ENCODE measurements at regions not wholly inside any gene's neighbourhood (a gene's known extent, or its start where the extent isn't known, plus 50 kb on each side); places are given as distances from the start of the nearest gene placed in this dataset.
A peak's percentile ranks its signal among the peaks of the same experiment; 100 is the strongest.
"Not testable (repeated sequence)": the region's sequence is repeated elsewhere in the genome, so short reads cannot be mapped to it uniquely, and the experiment has no call there.

- Histone ChIP-seq H3K9me3 (no peaks in the 10 kb centered on the region), H3K4me3 (no peak overlapping the region), H3K27me3 (no peaks in the 10 kb centered on the region), H3K4me1 (no peaks in the 10 kb centered on the region), H3K27ac (no peak overlapping the region), H3K36me3 (no peaks in the 10 kb centered on the region)
- DNase-seq (peak in 1 of 6 donors; percentile 6), ATAC-seq (no peak), FAIRE-seq (no peak)
- WGBS, 2 donors, result 76 to 88% methylated on average over 13 of the region's 13 CpGs
- TF ChIP-seq, protein P1, sequence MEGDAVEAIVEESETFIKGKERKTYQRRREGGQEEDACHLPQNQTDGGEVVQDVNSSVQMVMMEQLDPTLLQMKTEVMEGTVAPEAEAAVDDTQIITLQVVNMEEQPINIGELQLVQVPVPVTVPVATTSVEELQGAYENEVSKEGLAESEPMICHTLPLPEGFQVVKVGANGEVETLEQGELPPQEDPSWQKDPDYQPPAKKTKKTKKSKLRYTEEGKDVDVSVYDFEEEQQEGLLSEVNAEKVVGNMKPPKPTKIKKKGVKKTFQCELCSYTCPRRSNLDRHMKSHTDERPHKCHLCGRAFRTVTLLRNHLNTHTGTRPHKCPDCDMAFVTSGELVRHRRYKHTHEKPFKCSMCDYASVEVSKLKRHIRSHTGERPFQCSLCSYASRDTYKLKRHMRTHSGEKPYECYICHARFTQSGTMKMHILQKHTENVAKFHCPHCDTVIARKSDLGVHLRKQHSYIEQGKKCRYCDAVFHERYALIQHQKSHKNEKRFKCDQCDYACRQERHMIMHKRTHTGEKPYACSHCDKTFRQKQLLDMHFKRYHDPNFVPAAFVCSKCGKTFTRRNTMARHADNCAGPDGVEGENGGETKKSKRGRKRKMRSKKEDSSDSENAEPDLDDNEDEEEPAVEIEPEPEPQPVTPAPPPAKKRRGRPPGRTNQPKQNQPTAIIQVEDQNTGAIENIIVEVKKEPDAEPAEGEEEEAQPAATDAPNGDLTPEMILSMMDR (IDR thresholded peaks at IDR 0.05), result no peak
- intact Hi-C loops (cut with DNase I), result no loop called here
Measured at GRCh38 chrX:1134976-1135375, 77.5 kb downstream of the CRLF2 start.

DNA sequence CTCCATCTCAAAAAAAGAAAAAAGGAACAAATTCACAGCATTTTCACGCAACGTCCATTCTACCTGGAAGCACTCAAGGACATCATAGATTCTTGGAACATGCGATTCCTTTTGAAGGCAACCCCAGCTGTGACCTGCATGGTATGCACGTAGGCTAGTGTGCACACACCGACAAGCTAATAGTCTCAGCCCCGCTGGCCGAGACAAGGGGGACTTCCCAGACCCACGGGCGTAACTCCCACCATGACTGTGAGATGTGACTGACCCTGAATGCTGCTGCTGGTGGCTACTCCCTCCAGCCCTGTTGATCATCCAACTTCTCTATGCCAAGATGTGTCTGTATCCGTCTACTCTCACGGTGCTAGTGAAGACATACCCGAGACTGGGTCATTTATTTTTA is 78.3 kb downstream of the CRLF2 start:
- Histone ChIP-seq H3K4me3 (no peak overlapping the region), H3K27me3 (no peaks in the 10 kb centered on the region), H3K4me1 (no peaks in the 10 kb centered on the region), H3K9me3 (no peaks in the 10 kb centered on the region), H3K36me3 (no peaks in the 10 kb centered on the region), H3K27ac (no peak overlapping the region)
- 68 to 72% methylated on average over 12 of the region's 12 CpGs for WGBS, 2 donors
- ATAC-seq, result no peak
- intact Hi-C loops (cut with DNase I), result no loop called here
- peak in 1 of 6 donors; percentile 38 for DNase-seq
- TF ChIP-seq, protein P1 (IDR thresholded peaks at IDR 0.05), result no peak
- no peak for FAIRE-seq

GRCh38 chrX:1126738-1127137 is 85.7 kb downstream of the CRLF2 start:
- 16 to 21% methylated on average over 3 of the region's 3 CpGs for WGBS, 2 donors
- no peak for FAIRE-seq
- intact Hi-C loops (cut with DNase I), result no loop called here

GRCh38 chrX:1124531-1124930 is 87.9 kb downstream of the CRLF2 start:
- FAIRE-seq, result no peak
- TF ChIP-seq, protein P1 (IDR thresholded peaks at IDR 0.05), result no peak

More at GRCh38 chrX:1126738-1127137, 85.7 kb downstream of the CRLF2 start:
- Histone ChIP-seq H3K9me3 (peaks cover 0 to 3% (median 0%) of the 10 kb centered on the region in 4 donors), H3K36me3 (no peaks in the 10 kb centered on the region), H3K27me3 (no peaks in the 10 kb centered on the region), H3K4me3 (no peak overlapping the region), H3K27ac (no peak overlapping the region), H3K4me1 (no peaks in the 10 kb centered on the region)
- ATAC-seq (no peak), DNase-seq (no peak)
- TF ChIP-seq, protein P1 (IDR thresholded peaks at IDR 0.05), result no peak

GRCh38 chrX:1122851-1123250 is 89.6 kb downstream of the CRLF2 start:
- H3K4me1 ChIP-seq; H3K27me3 ChIP-seq; ATAC-seq; H3K36me3 ChIP-seq; H3K9me3 ChIP-seq; intact Hi-C loops (cut with DNase I); FAIRE-seq; H3K4me3 ChIP-seq; H3K27ac ChIP-seq: not testable (repeated sequence)
- peak in 1 of 6 donors; percentile 15 for DNase-seq
- 85 to 86% methylated on average over 12 of the region's 12 CpGs for WGBS, 2 donors

More at GRCh38 chrX:1124531-1124930, 87.9 kb downstream of the CRLF2 start:
- H3K9me3 ChIP-seq, result peaks cover 0 to 3% (median 0%) of the 10 kb centered on the region in 4 donors
- H3K27ac ChIP-seq, result no peak overlapping the region
- WGBS, 2 donors, result 51 to 63% methylated on average over 11 of the region's 11 CpGs
- H3K4me1 ChIP-seq, result no peaks in the 10 kb centered on the region
- no peak overlapping the region for H3K4me3 ChIP-seq
- DNase-seq (no peak), ATAC-seq (no peak)
- H3K36me3 ChIP-seq, result no peaks in the 10 kb centered on the region
- H3K27me3 ChIP-seq, result peaks cover 0 to under 1% (median 0%) of the 10 kb centered on the region in 4 donors
- intact Hi-C loops (cut with DNase I), result no loop called here
